GM12875 (cell line): ENCODE measurements at regions not wholly inside any gene's neighbourhood (a gene's known extent, or its start where the extent isn't known, plus 50 kb on each side); places are given as distances from the start of the nearest gene placed in this dataset.

ENCODE experiments used
- H3K4me3 ChIP-seq: one replicate; pipeline ENCODE4 v1.5.1; 2011; ENCODE audit warnings: low read depth, low read length, control low read depth
- TF ChIP-seq, protein P1 (sequence below): IDR thresholded peaks from 2 replicates; pipeline ENCODE4 v1.5.1; 2011; ENCODE audit warnings: low read depth, mild to moderate bottlenecking, control low read depth, inconsistent platforms, low read length, moderate library complexity, borderline replicate concordance; ENCODE audit not compliant: insufficient read depth

DNA sequence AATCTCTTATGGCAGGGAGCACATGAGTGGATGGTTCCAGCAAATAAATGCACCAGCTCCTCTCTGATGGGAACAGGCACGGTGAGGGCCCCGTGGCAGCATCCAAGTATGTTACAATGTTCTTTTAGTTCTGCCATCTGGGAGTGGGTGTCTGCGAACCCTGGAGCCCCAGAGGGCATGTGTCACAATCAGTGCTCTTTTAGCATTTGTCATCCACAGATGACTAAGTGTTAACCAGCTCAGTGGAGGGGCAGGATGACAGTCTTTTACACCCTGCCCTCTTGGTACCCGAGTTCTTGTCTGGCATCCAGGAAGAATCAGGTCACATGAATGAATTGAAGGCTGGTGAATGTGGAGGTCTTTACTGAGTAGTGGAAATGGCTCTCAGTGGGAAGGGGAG, 560.4 kb upstream of the FLRT2 start:
- no peak overlapping the region for H3K4me3 ChIP-seq
- TF ChIP-seq, protein P1, sequence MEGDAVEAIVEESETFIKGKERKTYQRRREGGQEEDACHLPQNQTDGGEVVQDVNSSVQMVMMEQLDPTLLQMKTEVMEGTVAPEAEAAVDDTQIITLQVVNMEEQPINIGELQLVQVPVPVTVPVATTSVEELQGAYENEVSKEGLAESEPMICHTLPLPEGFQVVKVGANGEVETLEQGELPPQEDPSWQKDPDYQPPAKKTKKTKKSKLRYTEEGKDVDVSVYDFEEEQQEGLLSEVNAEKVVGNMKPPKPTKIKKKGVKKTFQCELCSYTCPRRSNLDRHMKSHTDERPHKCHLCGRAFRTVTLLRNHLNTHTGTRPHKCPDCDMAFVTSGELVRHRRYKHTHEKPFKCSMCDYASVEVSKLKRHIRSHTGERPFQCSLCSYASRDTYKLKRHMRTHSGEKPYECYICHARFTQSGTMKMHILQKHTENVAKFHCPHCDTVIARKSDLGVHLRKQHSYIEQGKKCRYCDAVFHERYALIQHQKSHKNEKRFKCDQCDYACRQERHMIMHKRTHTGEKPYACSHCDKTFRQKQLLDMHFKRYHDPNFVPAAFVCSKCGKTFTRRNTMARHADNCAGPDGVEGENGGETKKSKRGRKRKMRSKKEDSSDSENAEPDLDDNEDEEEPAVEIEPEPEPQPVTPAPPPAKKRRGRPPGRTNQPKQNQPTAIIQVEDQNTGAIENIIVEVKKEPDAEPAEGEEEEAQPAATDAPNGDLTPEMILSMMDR, result no peak

DNA sequence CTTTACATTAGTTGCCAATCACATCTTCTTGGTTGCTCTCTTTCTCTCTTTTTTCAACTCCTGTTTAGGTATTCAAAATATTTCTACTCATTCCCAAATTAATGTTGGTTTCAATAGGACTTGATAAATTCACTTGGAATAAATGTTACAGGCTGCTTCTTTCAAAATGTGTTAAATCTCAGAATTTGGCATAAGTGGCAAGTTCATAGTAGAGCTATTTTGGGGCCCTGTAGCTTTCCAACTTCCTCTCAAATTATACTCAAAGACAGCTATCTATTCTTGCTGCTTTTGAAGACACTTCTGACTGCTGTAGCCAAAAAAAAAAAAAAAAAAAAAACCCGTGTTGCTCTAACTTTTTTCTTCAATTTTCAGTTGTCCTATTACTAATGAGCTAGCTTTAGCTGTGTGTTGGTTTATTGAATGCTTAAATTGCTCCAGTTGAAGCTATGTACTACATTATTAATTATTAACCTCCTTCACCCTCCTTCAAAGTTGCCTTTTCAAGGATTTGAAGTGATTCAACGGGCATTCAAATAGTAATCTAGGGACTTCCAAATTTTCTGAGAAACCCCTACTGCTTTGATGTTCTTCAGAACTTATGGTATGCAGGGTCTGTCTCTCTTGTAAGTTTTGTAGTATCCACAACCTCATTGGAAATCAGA, 554.6 kb upstream of the FLRT2 start:
- no peak overlapping the region for H3K4me3 ChIP-seq
- TF ChIP-seq, protein P1, result no peak

DNA sequence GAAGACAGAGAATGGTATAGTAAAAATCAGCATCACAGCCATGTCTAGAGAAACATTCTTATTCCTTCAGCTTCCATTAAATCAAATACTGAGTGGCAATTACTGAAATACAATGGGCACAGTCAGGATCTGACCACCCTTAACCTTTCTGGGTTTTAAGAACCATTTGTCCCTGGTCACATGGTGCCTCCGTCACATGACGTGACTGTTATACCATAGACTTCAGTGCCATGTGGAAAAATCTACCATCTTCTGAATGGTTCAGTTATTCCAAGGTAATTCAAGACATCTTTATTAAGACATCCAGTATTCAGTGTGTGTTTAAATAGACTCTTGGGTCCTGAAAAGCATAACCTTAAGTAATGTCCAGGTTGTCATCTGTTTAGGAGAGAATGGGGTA, 553.1 kb upstream of the FLRT2 start:
- TF ChIP-seq, protein P1, result no peak
- H3K4me3 ChIP-seq, result no peak overlapping the region

DNA sequence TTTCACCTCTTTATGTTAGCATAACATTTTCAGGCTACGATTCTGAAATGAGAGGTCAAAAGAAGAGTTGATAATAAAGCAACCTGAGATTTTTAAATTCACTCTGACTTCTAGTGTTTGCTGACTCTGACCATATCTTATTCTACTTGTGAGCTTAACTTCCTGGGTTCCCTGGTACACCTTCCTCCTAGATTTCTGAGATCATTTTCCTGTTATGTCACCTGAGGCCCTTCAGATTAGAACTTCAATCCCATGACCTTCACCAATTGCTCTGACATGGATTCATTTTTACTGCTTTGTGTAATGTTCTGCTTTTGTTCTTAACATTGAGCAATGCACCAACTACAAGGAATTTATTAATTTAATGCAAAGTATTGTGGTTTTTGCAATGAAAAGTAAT, 542.9 kb upstream of the FLRT2 start:
- TF ChIP-seq, protein P1, result no peak
- H3K4me3 ChIP-seq, result no peak overlapping the region

DNA sequence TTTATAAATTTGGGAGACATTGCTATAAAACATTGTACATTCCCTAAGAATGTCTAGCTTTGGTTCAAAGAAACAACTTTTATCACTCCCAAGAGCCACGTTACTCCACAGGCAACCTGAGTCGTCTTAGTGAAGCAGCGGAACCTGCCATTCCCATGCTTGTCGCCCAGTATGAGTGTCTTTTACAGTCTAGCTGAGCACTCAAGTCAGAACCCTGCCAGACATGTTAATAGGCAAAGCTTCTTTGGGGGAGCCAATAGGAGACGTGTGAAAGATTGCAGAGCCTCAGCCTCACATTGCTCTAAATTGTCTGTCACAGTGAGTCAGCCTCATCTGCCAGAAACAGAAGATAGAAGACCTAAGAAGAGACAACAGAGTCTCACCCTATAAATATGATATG, 541.6 kb upstream of the FLRT2 start:
- H3K4me3 ChIP-seq, result no peak overlapping the region
- TF ChIP-seq, protein P1, result no peak

DNA sequence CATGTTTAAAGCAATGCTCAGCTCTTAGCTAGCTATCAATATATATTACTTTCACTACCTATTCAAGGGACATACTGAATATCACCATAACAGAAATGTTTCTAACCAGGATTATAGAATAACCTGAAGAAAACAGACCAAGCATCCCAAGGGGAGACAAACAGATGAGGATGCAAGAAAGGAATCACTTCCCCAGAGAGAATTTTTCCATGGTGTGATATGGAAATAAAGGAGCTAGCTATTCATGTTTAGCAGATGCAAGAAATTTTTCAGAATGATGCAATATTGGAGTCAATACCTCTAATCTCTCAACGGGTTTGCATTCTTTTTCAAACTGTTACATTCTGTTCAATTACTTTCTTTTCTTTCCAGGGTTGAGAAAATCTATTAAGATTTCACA, 538.9 kb upstream of the FLRT2 start:
- TF ChIP-seq, protein P1, result no peak
- H3K4me3 ChIP-seq, result no peak overlapping the region

DNA sequence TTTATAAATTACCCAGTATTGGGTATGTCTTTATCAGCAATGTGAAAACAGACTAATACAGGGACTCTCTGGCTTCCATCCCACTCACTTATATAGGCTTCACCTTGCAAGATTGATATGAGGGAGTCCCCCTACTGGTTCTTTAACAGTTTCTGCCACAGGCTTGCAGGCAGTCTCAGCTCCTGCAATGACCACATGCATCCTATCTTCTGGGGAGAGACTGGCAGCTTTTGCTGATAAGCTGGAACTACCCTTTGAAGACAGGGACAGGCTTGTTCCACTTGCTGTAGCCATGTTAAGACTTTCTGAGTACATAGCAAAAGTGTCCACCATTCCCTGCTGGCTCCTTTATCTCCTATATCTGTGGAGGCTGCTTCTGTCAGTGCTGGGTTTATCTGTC, 531.7 kb upstream of the FLRT2 start:
- TF ChIP-seq, protein P1, result no peak
- H3K4me3 ChIP-seq, result no peak overlapping the region
